Erythroblast (primary cell): ENCODE measurements at regions not wholly inside any gene's neighbourhood (a gene's known extent, or its start where the extent isn't known, plus 50 kb on each side); places are given as distances from the start of the nearest gene placed in this dataset.

ENCODE experiments used
- GATA1 ChIP-seq: IDR thresholded peaks from 2 replicates; pipeline ENCODE4 v1.6.1; 2011; ENCODE audit warnings: low read depth, mild to moderate bottlenecking, control low read depth, low read length, moderate library complexity
- POLR2A ChIP-seq: IDR thresholded peaks from 2 replicates; pipeline ENCODE4 v1.6.1; 2011; ENCODE audit warnings: mild to moderate bottlenecking, low read length

- TF ChIP-seq POLR2A (no peak), GATA1 (no peak)
These were observed 114.2 kb upstream of the DGKB start for GRCh38 chr7:15016766-15017165.
